ENCODE measurements at regions not wholly inside any gene's neighbourhood (a gene's known extent, or its start where the extent isn't known, plus 50 kb on each side); places are given as distances from the start of the nearest gene placed in this dataset.

- no peak for DNase-seq
Observed at GRCh38 chr1:68291688-68292384, 59.5 kb upstream of the WLS start.

- no peak for DNase-seq
Observed at GRCh38 chr1:68287241-68287640, 54.9 kb upstream of the WLS start.

- DNase-seq, result no peak
Observed at GRCh38 chr1:68285046-68285445, 52.7 kb upstream of the WLS start.

- no peak for DNase-seq
Observed at GRCh38 chr1:68281946-68282615, 49.8 kb upstream of the WLS start.

All from SW 1271 (cell line).